ENCODE measurements at regions not wholly inside any gene's neighbourhood (a gene's known extent, or its start where the extent isn't known, plus 50 kb on each side); places are given as distances from the start of the nearest gene placed in this dataset.

DNA sequence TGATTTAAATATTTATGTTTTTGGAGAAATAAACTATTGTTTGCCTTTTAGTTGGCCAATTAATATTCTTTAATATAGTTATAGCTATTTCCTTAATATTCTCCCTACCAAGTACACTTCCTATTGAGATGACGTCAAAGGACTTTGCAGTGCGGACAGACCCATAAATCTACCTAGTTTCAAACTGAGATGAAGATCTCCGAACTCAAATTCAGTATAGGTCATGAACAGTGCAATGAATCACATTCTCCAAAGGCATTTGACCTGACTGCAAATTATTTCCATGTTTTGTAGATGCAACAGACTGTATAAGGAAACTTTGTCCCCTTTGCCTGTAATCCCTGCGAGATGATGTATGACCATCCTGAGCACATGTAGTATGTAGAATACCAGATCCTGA is 342.6 kb upstream of the FIGN start:
- DNase-seq (ENCODE audit: low spot score), result no peak
- ATAC-seq (ENCODE audit: low FRiP score), result no peak
- TF ChIP-seq, protein P1, sequence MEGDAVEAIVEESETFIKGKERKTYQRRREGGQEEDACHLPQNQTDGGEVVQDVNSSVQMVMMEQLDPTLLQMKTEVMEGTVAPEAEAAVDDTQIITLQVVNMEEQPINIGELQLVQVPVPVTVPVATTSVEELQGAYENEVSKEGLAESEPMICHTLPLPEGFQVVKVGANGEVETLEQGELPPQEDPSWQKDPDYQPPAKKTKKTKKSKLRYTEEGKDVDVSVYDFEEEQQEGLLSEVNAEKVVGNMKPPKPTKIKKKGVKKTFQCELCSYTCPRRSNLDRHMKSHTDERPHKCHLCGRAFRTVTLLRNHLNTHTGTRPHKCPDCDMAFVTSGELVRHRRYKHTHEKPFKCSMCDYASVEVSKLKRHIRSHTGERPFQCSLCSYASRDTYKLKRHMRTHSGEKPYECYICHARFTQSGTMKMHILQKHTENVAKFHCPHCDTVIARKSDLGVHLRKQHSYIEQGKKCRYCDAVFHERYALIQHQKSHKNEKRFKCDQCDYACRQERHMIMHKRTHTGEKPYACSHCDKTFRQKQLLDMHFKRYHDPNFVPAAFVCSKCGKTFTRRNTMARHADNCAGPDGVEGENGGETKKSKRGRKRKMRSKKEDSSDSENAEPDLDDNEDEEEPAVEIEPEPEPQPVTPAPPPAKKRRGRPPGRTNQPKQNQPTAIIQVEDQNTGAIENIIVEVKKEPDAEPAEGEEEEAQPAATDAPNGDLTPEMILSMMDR (IDR thresholded peaks at IDR 0.05), result no peak

DNA sequence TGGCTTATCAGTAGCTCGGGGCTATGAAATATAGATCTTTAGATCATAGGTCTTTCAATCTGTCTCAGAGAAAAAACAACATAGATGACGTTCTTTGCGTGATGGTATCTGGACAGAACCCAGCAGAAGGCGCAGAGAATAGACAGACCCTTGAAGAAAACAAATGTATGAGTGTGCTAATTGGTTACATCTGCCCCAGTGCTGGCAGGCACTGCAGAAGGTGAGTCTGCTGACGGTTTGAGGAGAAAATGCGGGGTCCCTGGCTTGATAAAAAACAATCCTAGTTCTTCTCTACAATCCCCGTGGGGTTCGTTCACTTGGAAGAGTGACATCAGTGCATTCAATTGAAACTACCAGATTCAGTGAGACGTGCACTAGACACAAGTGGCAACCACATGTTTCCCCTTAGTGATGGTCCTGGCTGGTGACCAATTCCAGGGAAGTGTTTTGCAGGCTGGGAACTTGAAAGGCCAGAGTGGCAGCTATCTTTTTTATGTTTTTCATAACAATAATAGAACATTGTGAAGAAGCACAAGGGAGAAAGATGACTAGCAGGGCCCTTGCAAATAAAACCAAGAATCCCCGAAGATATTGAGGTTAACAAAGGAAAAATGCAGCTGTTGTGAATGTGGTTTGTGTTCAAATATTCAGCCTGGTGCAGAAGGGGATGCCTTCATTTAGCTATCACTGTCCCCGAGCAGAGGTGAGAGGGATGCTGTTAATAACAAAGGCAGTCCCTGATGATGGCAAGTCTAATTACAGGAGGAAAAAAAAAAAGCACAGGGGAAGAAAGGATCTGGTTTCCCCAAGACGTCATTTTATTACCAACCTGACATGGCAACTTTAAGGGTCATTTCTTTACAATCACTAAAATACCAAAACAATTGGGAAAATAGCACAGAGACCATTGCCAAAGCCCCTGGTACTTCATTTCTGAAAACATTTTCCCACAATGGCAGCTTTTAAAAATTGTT is 337.6 kb upstream of the FIGN start:
- DNase-seq (ENCODE audit: low spot score) (no peak), ATAC-seq (ENCODE audit: low FRiP score) (no peak)
- TF ChIP-seq, protein P1 (IDR thresholded peaks at IDR 0.05), result no peak

DNA sequence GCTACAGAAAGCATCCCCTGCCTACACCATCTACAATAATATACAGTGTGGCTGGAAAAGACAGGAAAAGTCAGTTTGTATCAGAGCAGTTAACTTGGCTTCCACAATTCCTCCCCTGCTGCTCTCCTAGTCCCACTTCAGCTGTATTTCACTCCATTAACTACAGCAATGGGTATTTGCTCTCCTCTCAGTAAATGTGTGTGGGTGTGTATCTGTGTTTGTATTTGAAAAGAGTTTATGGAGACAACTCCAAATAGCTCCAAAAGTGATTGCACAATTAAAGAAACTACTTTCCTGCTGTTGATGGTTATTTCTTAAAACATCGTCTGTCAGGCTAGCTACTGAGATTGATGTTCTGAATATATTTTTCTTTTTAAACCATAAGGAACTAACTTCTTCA is 333.7 kb upstream of the FIGN start:
- TF ChIP-seq, protein P1 (IDR thresholded peaks at IDR 0.05), result no peak
- no peak for DNase-seq (ENCODE audit: low spot score)
- ATAC-seq (ENCODE audit: low FRiP score), result peak; percentile 51

DNA sequence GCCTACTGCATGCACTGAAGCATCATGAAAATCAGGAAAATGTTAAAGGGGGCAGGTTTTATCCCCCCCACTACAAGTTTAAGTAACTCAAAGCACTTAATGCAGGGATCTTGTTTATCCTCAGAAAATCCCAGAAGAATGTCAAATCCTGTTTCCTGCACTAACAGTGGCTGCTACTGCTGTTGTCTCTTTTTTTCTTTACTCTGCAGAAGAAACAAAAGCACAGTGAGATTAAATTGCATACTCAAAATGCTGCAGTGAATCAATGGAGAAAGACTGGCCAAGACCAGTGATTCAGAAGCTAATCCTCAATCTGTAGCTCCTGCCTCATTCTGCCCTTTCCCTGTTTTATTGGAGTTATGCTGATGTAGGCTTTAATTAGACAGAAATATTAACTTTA is 332.3 kb upstream of the FIGN start:
- DNase-seq (ENCODE audit: low spot score) (no peak), ATAC-seq (ENCODE audit: low FRiP score) (no peak)
- TF ChIP-seq, protein P1 (IDR thresholded peaks at IDR 0.05), result no peak

DNA sequence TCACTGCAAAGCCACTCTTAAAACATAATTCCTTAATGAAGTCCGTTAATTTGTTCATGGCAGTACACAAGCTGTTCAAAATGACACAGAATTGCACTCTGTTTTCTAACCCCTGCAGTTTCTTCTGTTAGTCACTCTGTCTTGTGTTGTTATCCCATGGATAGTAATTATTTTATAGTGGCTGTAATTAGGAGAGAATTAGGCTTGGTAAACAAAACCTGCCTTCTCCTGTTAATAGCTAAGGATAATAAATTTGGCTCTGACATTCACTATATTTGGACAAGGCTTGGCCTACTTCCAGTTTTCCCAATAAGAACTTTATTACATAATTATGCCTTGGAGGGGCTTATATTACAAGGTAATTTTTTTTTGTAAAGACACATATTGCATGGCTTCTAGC is 330.3 kb upstream of the FIGN start:
- DNase-seq (ENCODE audit: low spot score) (no peak), ATAC-seq (ENCODE audit: low FRiP score) (no peak)
- TF ChIP-seq, protein P1 (IDR thresholded peaks at IDR 0.05), result no peak

DNA sequence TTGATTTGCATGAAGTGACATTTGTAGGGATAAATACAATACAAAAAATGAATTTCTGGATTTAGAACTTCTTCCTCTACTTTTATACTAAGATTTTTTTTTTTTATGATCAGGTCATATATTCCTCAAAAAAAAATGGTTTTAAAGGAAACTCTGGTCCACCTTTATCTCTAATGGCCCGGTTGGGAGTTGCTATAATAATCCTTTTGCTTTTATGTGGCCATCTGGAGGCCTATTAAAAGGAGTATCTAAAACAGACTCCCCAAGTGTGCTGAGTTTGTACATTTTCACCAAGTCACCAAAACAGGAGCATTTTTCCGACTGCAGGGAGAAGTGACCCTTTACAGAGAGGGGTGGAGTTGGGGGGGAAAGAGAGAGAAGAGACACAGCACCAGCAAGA is 329.2 kb upstream of the FIGN start:
- TF ChIP-seq, protein P1 (IDR thresholded peaks at IDR 0.05), result no peak
- no peak for DNase-seq (ENCODE audit: low spot score)

More for the DNA sequence above, 329.2 kb upstream of the FIGN start:
- no peak for ATAC-seq (ENCODE audit: low FRiP score)

Measured in omental fat pad (tissue), 3 donors.